Calu3 (cell line): ENCODE measurements at regions not wholly inside any gene's neighbourhood (a gene's known extent, or its start where the extent isn't known, plus 50 kb on each side); places are given as distances from the start of the nearest gene placed in this dataset.

Experiments
- BruUV-seq: library from RNA; stranded (reverse); fragments of 400-500 nt; replicated peaks from 2 replicates; lab custom pipeline; 2021; lab: Mats Ljungman, UMichigan
- CTCF ChIA-PET: fragments of 300-600 bp; sonication (Branson Sonifier 250); formaldehyde crosslinking; loops from one replicate; lab custom pipeline; 2022; ENCODE audit warnings: antibody characterized with exemption; lab: Charles Lee
- DNase-seq: peaks from one replicate; pipeline ENCODE4 v3.0.0; 2022
- H3K27ac Mint-ChIP-seq: one replicate; pipeline ENCODE4 v1.8.0; 2022; ENCODE audit warnings: mixed read lengths; ENCODE audit not compliant: unreplicated experiment
- H3K27me3 Mint-ChIP-seq: one replicate; pipeline ENCODE4 v1.8.0; 2022; ENCODE audit warnings: mixed read lengths; ENCODE audit not compliant: unreplicated experiment
- H3K36me3 Mint-ChIP-seq: one replicate; pipeline ENCODE4 v1.8.0; 2022; ENCODE audit warnings: mild to moderate bottlenecking, moderate library complexity, mixed read lengths; ENCODE audit not compliant: insufficient read depth, unreplicated experiment
- H3K4me1 Mint-ChIP-seq: one replicate; pipeline ENCODE4 v1.8.0; 2022; ENCODE audit warnings: mild to moderate bottlenecking, low read depth, mixed read lengths; ENCODE audit not compliant: unreplicated experiment
- H3K4me3 Mint-ChIP-seq: one replicate; pipeline ENCODE4 v1.8.0; 2022; ENCODE audit warnings: mild to moderate bottlenecking, low read depth, moderate library complexity, mixed read lengths; ENCODE audit not compliant: unreplicated experiment
- H3K9me3 Mint-ChIP-seq: one replicate; pipeline ENCODE4 v1.8.0; 2022; ENCODE audit warnings: low read depth, mixed read lengths; ENCODE audit not compliant: unreplicated experiment
- intact Hi-C: fragments of 100-400 bp; cut with micrococcal nuclease; formaldehyde crosslinking; loops from one replicate; pipeline ENCODE4 v1.10.0; 2022; ENCODE audit not compliant: unreplicated experiment
- TF ChIP-seq, protein P1 (sequence below): fragments of 200-600 bp; IDR thresholded peaks from one replicate; pipeline ENCODE4 v1.8.0; 2022; ENCODE audit warnings: antibody characterized with exemption; ENCODE audit not compliant: unreplicated experiment

DNA sequence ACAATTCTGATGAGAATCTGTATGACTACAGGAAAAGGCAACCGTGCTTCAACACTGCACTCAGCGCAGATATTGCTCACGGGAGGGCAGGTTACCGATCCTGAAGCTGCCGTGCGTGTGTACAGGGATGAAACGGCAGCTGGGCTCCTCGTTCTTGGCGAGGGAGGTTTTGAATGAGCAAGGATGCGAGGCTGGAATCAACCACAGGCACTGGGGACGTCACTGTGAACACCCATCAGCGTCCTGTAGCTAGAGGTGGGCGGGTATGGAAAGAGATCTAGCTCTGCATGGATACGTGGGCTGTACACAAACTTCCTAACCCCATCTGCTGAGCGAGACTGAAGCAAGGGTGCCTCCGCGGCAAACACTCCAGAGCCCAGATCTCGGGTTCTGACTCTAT lies 84.3 kb upstream of the COL5A1 start:
- no peaks in the 10 kb centered on the region for H3K4me1 Mint-ChIP-seq
- no peak overlapping the region for H3K27ac Mint-ChIP-seq
- no peaks in the 10 kb centered on the region for H3K36me3 Mint-ChIP-seq
- no peak for DNase-seq
- H3K4me3 Mint-ChIP-seq: no peak overlapping the region
- peaks cover 3% of the 10 kb centered on the region for H3K27me3 Mint-ChIP-seq
- no peaks in the 10 kb centered on the region for H3K9me3 Mint-ChIP-seq
- intact Hi-C loops: no loop called here
- BruUV-seq: no TSS peak
- TF ChIP-seq, protein P1, sequence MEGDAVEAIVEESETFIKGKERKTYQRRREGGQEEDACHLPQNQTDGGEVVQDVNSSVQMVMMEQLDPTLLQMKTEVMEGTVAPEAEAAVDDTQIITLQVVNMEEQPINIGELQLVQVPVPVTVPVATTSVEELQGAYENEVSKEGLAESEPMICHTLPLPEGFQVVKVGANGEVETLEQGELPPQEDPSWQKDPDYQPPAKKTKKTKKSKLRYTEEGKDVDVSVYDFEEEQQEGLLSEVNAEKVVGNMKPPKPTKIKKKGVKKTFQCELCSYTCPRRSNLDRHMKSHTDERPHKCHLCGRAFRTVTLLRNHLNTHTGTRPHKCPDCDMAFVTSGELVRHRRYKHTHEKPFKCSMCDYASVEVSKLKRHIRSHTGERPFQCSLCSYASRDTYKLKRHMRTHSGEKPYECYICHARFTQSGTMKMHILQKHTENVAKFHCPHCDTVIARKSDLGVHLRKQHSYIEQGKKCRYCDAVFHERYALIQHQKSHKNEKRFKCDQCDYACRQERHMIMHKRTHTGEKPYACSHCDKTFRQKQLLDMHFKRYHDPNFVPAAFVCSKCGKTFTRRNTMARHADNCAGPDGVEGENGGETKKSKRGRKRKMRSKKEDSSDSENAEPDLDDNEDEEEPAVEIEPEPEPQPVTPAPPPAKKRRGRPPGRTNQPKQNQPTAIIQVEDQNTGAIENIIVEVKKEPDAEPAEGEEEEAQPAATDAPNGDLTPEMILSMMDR: no peak
- CTCF ChIA-PET: no interaction called here

DNA sequence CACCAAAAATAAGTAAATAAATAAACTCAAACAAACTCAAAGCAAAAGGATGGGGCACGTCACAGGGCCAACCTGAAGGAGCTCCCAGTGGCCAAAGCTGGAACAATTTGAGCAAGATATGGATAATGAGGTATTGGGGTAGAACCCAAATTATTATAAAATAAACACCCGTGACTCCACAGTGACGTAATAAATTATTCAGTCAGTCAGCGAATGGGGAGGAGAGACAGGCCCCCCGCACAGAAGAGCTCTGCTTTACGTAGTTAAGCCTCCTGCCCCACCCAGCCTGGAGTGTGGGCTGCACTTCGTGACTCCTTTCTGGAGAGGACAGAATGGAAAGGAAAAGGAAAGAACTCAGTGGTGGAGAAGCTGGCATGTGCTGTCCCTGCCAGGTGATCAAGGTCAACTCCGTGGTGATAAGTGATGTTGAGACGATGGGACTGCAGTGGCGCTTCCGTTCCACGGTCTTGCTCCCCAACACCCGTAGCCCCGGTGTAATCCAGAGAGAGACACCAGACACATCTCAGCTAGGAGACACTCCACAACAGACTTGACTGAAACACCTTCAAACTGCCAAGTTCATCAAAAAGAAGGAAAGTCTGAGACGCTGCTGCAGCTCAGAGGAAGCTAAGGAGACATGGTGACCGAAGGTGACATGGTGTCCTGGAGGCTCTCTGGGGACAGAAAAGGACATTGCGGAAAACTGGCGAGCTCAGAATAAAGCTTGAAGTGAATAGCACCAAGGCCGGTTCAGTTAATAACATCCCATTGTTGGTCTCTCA lies 83.3 kb upstream of the COL5A1 start:
- H3K27me3 Mint-ChIP-seq: peaks cover 13% of the 10 kb centered on the region
- DNase-seq: no peak
- H3K36me3 Mint-ChIP-seq: no peaks in the 10 kb centered on the region
- no peaks in the 10 kb centered on the region for H3K4me1 Mint-ChIP-seq
- H3K4me3 Mint-ChIP-seq: no peak overlapping the region
- no TSS peak for BruUV-seq
- H3K27ac Mint-ChIP-seq: no peak overlapping the region
- CTCF ChIA-PET: no interaction called here
- TF ChIP-seq, protein P1: no peak
- H3K9me3 Mint-ChIP-seq: no peaks in the 10 kb centered on the region
- intact Hi-C loops: no loop called here

DNA sequence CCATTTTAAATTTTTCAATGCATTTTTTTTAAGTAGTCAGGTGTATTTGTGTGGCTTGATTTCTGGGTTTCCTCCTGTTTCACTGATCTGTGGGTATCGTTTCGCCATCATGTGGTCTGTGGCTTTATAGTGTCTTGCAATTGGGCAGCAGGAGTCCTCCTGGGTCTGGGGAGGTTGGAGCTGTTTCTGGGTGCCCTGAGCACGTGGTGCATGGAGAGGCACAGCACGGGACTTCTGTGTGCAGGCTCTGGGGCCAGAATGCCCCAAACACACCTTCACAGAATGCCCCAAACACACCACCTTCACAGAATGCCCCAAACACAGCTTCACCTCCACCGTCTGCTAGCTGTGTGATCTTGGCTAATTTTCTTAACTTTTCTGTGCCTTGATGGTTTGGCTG lies 82.6 kb upstream of the COL5A1 start:
- Mint-ChIP-seq H3K4me3 (no peak overlapping the region), H3K27me3 (peaks cover 13% of the 10 kb centered on the region), H3K9me3 (peaks cover 2% of the 10 kb centered on the region), H3K27ac (no peak overlapping the region), H3K36me3 (no peaks in the 10 kb centered on the region), H3K4me1 (no peaks in the 10 kb centered on the region)
- no peak for DNase-seq
- TF ChIP-seq, protein P1: no peak
- intact Hi-C loops: no loop called here
- no TSS peak for BruUV-seq
- CTCF ChIA-PET: no interaction called here

DNA sequence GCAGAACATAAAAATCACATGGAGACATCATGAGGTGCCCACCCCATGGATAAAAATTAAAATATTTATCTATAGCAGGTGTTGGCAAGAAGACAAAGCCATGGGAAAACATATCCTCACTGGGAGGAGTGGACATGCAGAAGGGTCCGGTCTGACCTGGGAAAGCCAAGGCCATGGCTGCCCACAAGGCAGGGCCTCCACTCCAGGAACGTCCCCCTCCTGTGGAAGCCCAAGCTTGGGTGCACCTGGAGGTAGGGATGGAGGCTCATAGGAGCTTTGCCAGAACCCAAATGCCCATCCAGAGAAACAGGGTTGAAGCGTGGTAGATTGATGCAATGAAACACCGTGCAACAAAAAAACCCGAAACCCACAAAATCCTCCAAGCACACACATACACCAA lies 81.4 kb upstream of the COL5A1 start:
- Mint-ChIP-seq H3K27me3 (peaks cover 13% of the 10 kb centered on the region), H3K4me1 (no peaks in the 10 kb centered on the region), H3K36me3 (no peaks in the 10 kb centered on the region), H3K27ac (no peak overlapping the region), H3K9me3 (peaks cover 3% of the 10 kb centered on the region), H3K4me3 (no peak overlapping the region)
- TF ChIP-seq, protein P1: no peak
- DNase-seq: no peak
- CTCF ChIA-PET: no interaction called here
- intact Hi-C loops: no loop called here
- no TSS peak for BruUV-seq
